H1 (cell line): ENCODE measurements at regions not wholly inside any gene's neighbourhood (a gene's known extent, or its start where the extent isn't known, plus 50 kb on each side); places are given as distances from the start of the nearest gene placed in this dataset.

Source experiments
- CTCF ChIA-PET: fragments of 300-600 bp; sonication (Branson Sonifier 250); formaldehyde crosslinking; loops from one replicate; lab custom pipeline; 2021; ENCODE audit not compliant: partially characterized antibody; lab: Charles Lee
- POLR2A ChIA-PET: fragments of 300-600 bp; sonication (Branson Sonifier 250); formaldehyde crosslinking; loops from one replicate; lab custom pipeline; 2021; ENCODE audit warnings: inconsistent platforms; ENCODE audit not compliant: partially characterized antibody; lab: Charles Lee
- DNase-seq, 2 experiments: peaks; one replicate each; pipeline versions ENCODE4 v3.0.0 to v3.0.0-alpha.2; 2010 to 2022; ENCODE audit warnings: low spot score in 2 of 2, low read depth in 1 of 2, mixed read lengths in 1 of 2
- FAIRE-seq: peaks from 2 replicates; lab custom pipeline; 2011; peaks lifted over from hg19 to GRCh38; lab: Jason Lieb, UNC
- H2AFZ ChIP-seq: 2 replicates; pipeline ENCODE4 v1.8.1; 2012; ENCODE audit warnings: low read length, inconsistent platforms
- H2AK5ac ChIP-seq: 2 replicates; pipeline ENCODE4 v1.6.1; 2013; ENCODE audit warnings: low read depth, low read length
- H2BK120ac ChIP-seq: replicated peaks from 2 replicates; pipeline ENCODE3; 2013; ENCODE audit warnings: low read depth, low read length, inconsistent platforms
- H2BK12ac ChIP-seq: 2 replicates; pipeline ENCODE4 v1.6.1; 2013; ENCODE audit warnings: low read depth, low read length
- H2BK15ac ChIP-seq: 2 replicates; pipeline ENCODE4 v1.6.1; 2013; ENCODE audit warnings: low read length
- H2BK20ac ChIP-seq: 2 replicates; pipeline ENCODE4 v1.6.1; 2013; ENCODE audit warnings: low read length
- H2BK5ac ChIP-seq: 2 replicates; pipeline ENCODE4 v1.6.1; 2013; ENCODE audit warnings: low read depth, low read length
- H3K14ac ChIP-seq: 2 replicates; pipeline ENCODE4 v1.6.1; 2013; ENCODE audit warnings: inconsistent platforms; ENCODE audit not compliant: insufficient read length
- H3K18ac ChIP-seq: 2 replicates; pipeline ENCODE4 v1.6.1; 2013; ENCODE audit warnings: low read length; ENCODE audit errors: extremely low read depth
- H3K23ac ChIP-seq: 2 replicates; pipeline ENCODE4 v1.6.1; 2013; ENCODE audit warnings: inconsistent platforms; ENCODE audit not compliant: insufficient read length
- H3K23me2 ChIP-seq: 2 replicates; pipeline ENCODE4 v1.6.1; 2013; ENCODE audit warnings: low read depth, low read length
- H3K27ac ChIP-seq: 2 replicates; pipeline ENCODE4 v1.6.1; 2011; ENCODE audit warnings: low read depth, low read length, inconsistent platforms
- H3K27me3 ChIP-seq, 4 experiments: replicated peaks in 1 of 4; 1 replicate in 1 of 4; 2 replicates in 3 of 4; pipeline versions ENCODE4 v1.6.1 to v1.8.1; 2011 to 2013; ENCODE audit warnings: low read length in 3 of 4, mild to moderate bottlenecking in 3 of 4, inconsistent platforms in 2 of 4, mixed read lengths in 2 of 4, moderate library complexity in 1 of 4; ENCODE audit not compliant: control insufficient read depth in 3 of 4, insufficient read depth in 3 of 4; ENCODE audit errors: extremely low read depth in 1 of 4
- H3K36me3 ChIP-seq, 4 experiments: 2 replicates each; pipeline versions ENCODE4 v1.6.1 to v1.8.1; 2011 to 2013; ENCODE audit warnings: mild to moderate bottlenecking in 4 of 4, low read length in 3 of 4, moderate library complexity in 2 of 4, control low read depth in 1 of 4, inconsistent platforms in 1 of 4; ENCODE audit not compliant: insufficient read depth in 4 of 4, control insufficient read depth in 2 of 4
- H3K4ac ChIP-seq: replicated peaks from 2 replicates; pipeline ENCODE3; 2013; ENCODE audit warnings: low read length, low read depth, mixed read lengths, inconsistent platforms; ENCODE audit not compliant: insufficient read length
- H3K4me1 ChIP-seq, 4 experiments: replicated peaks in 1 of 4; 1 replicate in 1 of 4; 2 replicates in 3 of 4; pipeline versions ENCODE4 v1.6.1 to v1.8.1; 2011 to 2013; ENCODE audit warnings: low read length in 3 of 4, inconsistent platforms in 2 of 4, mixed read lengths in 1 of 4; ENCODE audit not compliant: insufficient read depth in 4 of 4, control insufficient read depth in 3 of 4
- H3K4me2 ChIP-seq, 2 experiments: 2 replicates each; pipeline versions ENCODE4 v1.6.1 to v1.8.1; 2011 to 2013; ENCODE audit warnings: low read depth in 2 of 2, low read length in 2 of 2, control low read depth in 1 of 2, inconsistent platforms in 1 of 2, mild to moderate bottlenecking in 1 of 2; ENCODE audit not compliant: insufficient read depth in 1 of 2
- H3K4me3 ChIP-seq, 4 experiments: fragments of 200-600, 300-600 bp in 1 of 4; sonication (generic), shearing (Covaris generic), sonication (Bioruptor Twin) in 1 of 4; 2 replicates each; pipeline versions ENCODE4 v1.5.1 to v1.8.1; 2011 to 2016; ENCODE audit warnings: low read length in 4 of 4, low read depth in 3 of 4, control low read depth in 2 of 4, inconsistent platforms in 2 of 4, mild to moderate bottlenecking in 2 of 4, mixed read lengths in 1 of 4, moderate library complexity in 1 of 4; ENCODE audit not compliant: insufficient read depth in 2 of 4; ENCODE audit errors: extremely low read depth in 1 of 4
- H3K56ac ChIP-seq: replicated peaks from 2 replicates; pipeline ENCODE3; 2013; ENCODE audit warnings: low read depth, mild to moderate bottlenecking, mixed read lengths, low read length, inconsistent platforms; ENCODE audit not compliant: insufficient read length
- H3K79me1 ChIP-seq: 2 replicates; pipeline ENCODE4 v1.6.1; 2013; ENCODE audit warnings: low read depth, low read length, control low read depth
- H3K79me2 ChIP-seq, 2 experiments: 2 replicates each; pipeline versions ENCODE4 v1.6.1 to v1.8.1; 2012 to 2013; ENCODE audit warnings: low read length in 2 of 2, mild to moderate bottlenecking in 2 of 2, inconsistent platforms in 1 of 2; ENCODE audit not compliant: insufficient read depth in 2 of 2, control insufficient read depth in 1 of 2
- H3K9ac ChIP-seq, 4 experiments: replicated peaks in 1 of 4; 1 replicate in 1 of 4; 2 replicates in 3 of 4; pipeline versions ENCODE4 v1.6.1 to v1.8.1; 2011 to 2013; ENCODE audit warnings: low read depth in 3 of 4, low read length in 3 of 4, control low read depth in 2 of 4, mild to moderate bottlenecking in 2 of 4, moderate library complexity in 2 of 4, inconsistent platforms in 1 of 4; ENCODE audit errors: extremely low read depth in 1 of 4
- H3K9me3 ChIP-seq, 2 experiments: 2 replicates each; pipeline versions ENCODE4 v1.6.1 to v1.8.1; 2012 to 2013; ENCODE audit warnings: mild to moderate bottlenecking in 2 of 2, moderate library complexity in 2 of 2, control low read depth in 1 of 2, inconsistent platforms in 1 of 2, low read depth in 1 of 2, low read length in 1 of 2, mixed read lengths in 1 of 2; ENCODE audit not compliant: insufficient read depth in 2 of 2
- H4K20me1 ChIP-seq, 2 experiments: replicated peaks in 1 of 2; 2 replicates each; pipeline versions ENCODE3 to v1.8.1; 2011 to 2013; ENCODE audit warnings: inconsistent platforms in 2 of 2, low read length in 2 of 2, mild to moderate bottlenecking in 1 of 2; ENCODE audit not compliant: insufficient read depth in 2 of 2, control insufficient read depth in 1 of 2
- H4K5ac ChIP-seq: 2 replicates; pipeline ENCODE4 v1.6.1; 2013; ENCODE audit warnings: low read length, low read depth, mixed read lengths, inconsistent platforms; ENCODE audit not compliant: insufficient read length
- H4K8ac ChIP-seq: 2 replicates; pipeline ENCODE4 v1.8.0; 2013; ENCODE audit warnings: mild to moderate bottlenecking, moderate library complexity, low read length, inconsistent platforms; ENCODE audit not compliant: insufficient read depth; ENCODE audit errors: extremely low read depth
- H4K91ac ChIP-seq: replicated peaks from 2 replicates; pipeline ENCODE3; 2013; ENCODE audit warnings: low read length, mixed read lengths, inconsistent platforms; ENCODE audit not compliant: insufficient read length
- CEBPB ChIP-seq: IDR thresholded peaks from 2 replicates; pipeline ENCODE4 v1.6.1; 2012; ENCODE audit warnings: low read depth, low read length
- CREB1 ChIP-seq: IDR thresholded peaks from 2 replicates; pipeline ENCODE4 v1.6.1; 2012; ENCODE audit warnings: inconsistent platforms
- KDM4A ChIP-seq: IDR thresholded peaks from one replicate; pipeline ENCODE4 v1.7.1; 2012; ENCODE audit warnings: low read depth, mild to moderate bottlenecking, moderate library complexity, low read length, inconsistent platforms; ENCODE audit not compliant: severe bottlenecking
- SIN3A ChIP-seq, 2 experiments: IDR thresholded peaks in 1 of 2; conservative IDR thresholded peaks in 1 of 2; 2 replicates each; pipeline ENCODE4 v1.6.1; 2011 to 2012; ENCODE audit warnings: low read length in 2 of 2, improper control_type of control experiment in 1 of 2, low read depth in 1 of 2, mild to moderate bottlenecking in 1 of 2
- SIRT6 ChIP-seq: IDR thresholded peaks from one replicate; pipeline ENCODE4 v1.7.1; 2012; ENCODE audit warnings: low read length, inconsistent platforms
- SP4 ChIP-seq: IDR thresholded peaks from 2 replicates; pipeline ENCODE4 v1.6.1; 2012; ENCODE audit warnings: low read length, inconsistent platforms
- WGBS, 2 experiments: shearing (Covaris generic) in 1 of 2; methylation state at CpG; one replicate each; pipeline versions ENCODE4 v1.1.6 to v1.1.7; 2013 to 2015; ENCODE audit warnings: low lambda C conversion rate in 2 of 2, mixed read lengths in 2 of 2, inconsistent platforms in 1 of 2, low coverage in 1 of 2, missing lambda C conversion rate in 1 of 2; ENCODE audit not compliant: insufficient replicate concordance in 2 of 2, insufficient coverage in 1 of 2, insufficient read length in 1 of 2; ENCODE audit errors: extremely low coverage in 1 of 2, missing lambda C conversion rate in 1 of 2; 5-methylcytosine and 5-hydroxymethylcytosine counted together

DNA sequence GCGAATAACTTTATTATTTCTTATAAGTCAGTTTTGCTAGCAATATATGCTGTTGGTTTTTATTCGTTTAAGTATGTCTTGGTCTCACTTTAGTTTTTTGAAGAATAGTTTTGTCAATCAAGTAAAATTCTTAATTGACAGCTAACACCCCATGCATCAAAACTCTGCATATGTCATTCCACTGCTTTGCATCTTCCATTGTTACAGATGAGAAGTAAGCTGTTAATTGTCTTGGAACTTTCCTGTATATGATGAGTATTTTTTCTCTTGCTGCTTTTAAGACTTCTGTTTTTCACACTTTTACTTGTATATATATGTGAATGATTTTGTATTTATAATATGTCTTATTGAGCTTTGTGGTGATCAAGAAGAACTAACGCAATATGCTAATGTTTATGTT, 1048.4 kb downstream of the CNTNAP5 start:
- no peak overlapping the region for H3K4me2 ChIP-seq
- H3K4me1 ChIP-seq, result no peaks in the 10 kb centered on the region
- no peaks in the 10 kb centered on the region for H3K79me1 ChIP-seq
- no peak overlapping the region for H3K4ac ChIP-seq
- DNase-seq (no peak), FAIRE-seq (no peak)
- H3K14ac ChIP-seq, result no peak overlapping the region
- H2BK15ac ChIP-seq, result no peak overlapping the region
- H3K23me2 ChIP-seq, result no peaks in the 10 kb centered on the region; the same call in 1 of the 2 replicates
- H2BK12ac ChIP-seq, result no peak overlapping the region
- no peak overlapping the region for H4K8ac ChIP-seq
- H4K5ac ChIP-seq, result no peak overlapping the region
- H4K91ac ChIP-seq, result no peak overlapping the region
- H2BK5ac ChIP-seq, result no peak overlapping the region
- no peak overlapping the region for H2BK120ac ChIP-seq
- no peak overlapping the region for H3K56ac ChIP-seq
- ChIA-PET POLR2A (interaction anchor here (0.7 kb wide), 1 partner anchor 131 kb away, joined by 3 read pairs; no protein-coding TSS in a partner anchor), CTCF (no interaction called here)
- H3K18ac ChIP-seq, result no peak overlapping the region
- peaks cover 3 to 18% of the 10 kb centered on the region in 2 experiments; a peak in 3 of 4 replicates for H3K9me3 ChIP-seq
- no peak for TF ChIP-seq CREB1
- TF ChIP-seq CEBPB, result no peak
- TF ChIP-seq SIN3A (conservative IDR thresholded peaks at IDR 0.05 in 1 of 2, IDR thresholded peaks at IDR 0.05 in 1 of 2; ENCODE audit: low read depth in 1 of 2, low read length in 2 of 2), result no peak
- no peak for TF ChIP-seq KDM4A
- no peak for TF ChIP-seq SP4
- no peak for TF ChIP-seq SIRT6
- H3K9ac ChIP-seq, result no peak overlapping the region
- H2AFZ ChIP-seq, result no peak overlapping the region
- no peaks in the 10 kb centered on the region for H3K79me2 ChIP-seq
- H2BK20ac ChIP-seq, result no peak overlapping the region
- H4K20me1 ChIP-seq, result no peaks in the 10 kb centered on the region
- H3K27me3 ChIP-seq, result no peaks in the 10 kb centered on the region
- H3K27ac ChIP-seq, result no peak overlapping the region
- peaks cover 0 to 6% (median 0%) of the 10 kb centered on the region in 4 experiments; a peak in 1 of 8 replicates for H3K36me3 ChIP-seq
- H2AK5ac ChIP-seq, result no peak overlapping the region
- 95% methylated on average over 3 of the region's 3 CpGs; no CpG with 5 or more reads in 1 of the 2 experiments for WGBS, 2 experiments
- no peak overlapping the region for H3K4me3 ChIP-seq
- no peak overlapping the region for H3K23ac ChIP-seq
